DOHH2 (cell line): ENCODE measurements at regions not wholly inside any gene's neighbourhood (a gene's known extent, or its start where the extent isn't known, plus 50 kb on each side); places are given as distances from the start of the nearest gene placed in this dataset.

Source experiments
- CTCF ChIP-seq: fragments of 200-600 bp; sonication (generic); IDR thresholded peaks from one replicate; pipeline ENCODE4 v1.5.1; 2014; ENCODE audit warnings: antibody characterized with exemption, mild to moderate bottlenecking, low read depth, low read length; ENCODE audit not compliant: poor library complexity, severe bottlenecking
- EZH2phosphoT487 ChIP-seq: fragments of 200-600 bp; sonication (generic); IDR thresholded peaks from 2 replicates; pipeline ENCODE4 v1.6.1; 2017; ENCODE audit warnings: borderline replicate concordance, mild to moderate bottlenecking, antibody characterized with exemption, low read length, moderate library complexity, mixed read lengths

- TF ChIP-seq CTCF = no peak
- TF ChIP-seq EZH2phosphoT487 = no peak
These were observed 88.1 kb upstream of the SSBP2 start for GRCh38 chr5:81839034-81839433.
